DND-41 (cell line): ENCODE measurements at regions not wholly inside any gene's neighbourhood (a gene's known extent, or its start where the extent isn't known, plus 50 kb on each side); places are given as distances from the start of the nearest gene placed in this dataset.

ENCODE experiments used
- ATAC-seq: fragments of 200-7000 bp; cut with Tn5 transposase; 3 replicates; pipeline ENCODE4 v1.9.1; 2021; ENCODE audit warnings: low read depth; ENCODE audit not compliant: insufficient read depth
- DNase-seq: peaks from one replicate; pipeline ENCODE4 v3.0.0-alpha.2; 2020
- H2AFZ ChIP-seq: 2 replicates; pipeline ENCODE4 v1.6.0; 2012; ENCODE audit warnings: low read depth, low read length
- H3K27ac ChIP-seq: 2 replicates; pipeline ENCODE4 v1.5.1; 2012; ENCODE audit warnings: low read length, inconsistent platforms
- H3K27me3 ChIP-seq: fragments of 200-600 bp; sonication (generic); 2 replicates; pipeline ENCODE4 v1.6.0; 2012; ENCODE audit warnings: low read length, mild to moderate bottlenecking, inconsistent platforms; ENCODE audit not compliant: insufficient read depth, poor library complexity
- H3K36me3 ChIP-seq: 2 replicates; pipeline ENCODE4 v1.5.1; 2012; ENCODE audit warnings: low read length, inconsistent platforms; ENCODE audit not compliant: insufficient read depth
- H3K4me1 ChIP-seq: 2 replicates; pipeline ENCODE4 v1.5.1; 2012; ENCODE audit warnings: mild to moderate bottlenecking, low read length; ENCODE audit not compliant: insufficient read depth
- H3K4me2 ChIP-seq: 2 replicates; pipeline ENCODE4 v1.6.0; 2012; ENCODE audit warnings: mild to moderate bottlenecking, moderate library complexity, low read length, inconsistent platforms; ENCODE audit not compliant: insufficient read depth
- H3K4me3 ChIP-seq, 2 experiments: fragments of 200-600 bp in 1 of 2; shearing (Covaris generic) in 1 of 2; 2 replicates each; pipeline ENCODE4 v1.5.1; 2012 to 2016; ENCODE audit warnings: inconsistent platforms in 2 of 2, low read length in 2 of 2, mild to moderate bottlenecking in 2 of 2, low read depth in 1 of 2, moderate library complexity in 1 of 2
- H3K79me2 ChIP-seq: 2 replicates; pipeline ENCODE4 v1.6.0; 2012; ENCODE audit warnings: low read length, inconsistent platforms; ENCODE audit not compliant: insufficient read depth
- H3K9ac ChIP-seq: 2 replicates; pipeline ENCODE4 v1.6.0; 2012; ENCODE audit warnings: low read depth, mild to moderate bottlenecking, inconsistent platforms, low read length, moderate library complexity
- H3K9me3 ChIP-seq: 2 replicates; pipeline ENCODE4 v1.5.1; 2012; ENCODE audit warnings: low read length, moderate library complexity, mild to moderate bottlenecking, inconsistent platforms; ENCODE audit not compliant: insufficient read depth, severe bottlenecking
- H4K20me1 ChIP-seq: 2 replicates; pipeline ENCODE4 v1.6.0; 2012; ENCODE audit warnings: low read length; ENCODE audit not compliant: insufficient read depth
- CTCF ChIP-seq: IDR thresholded peaks from 2 replicates; pipeline ENCODE4 v1.5.1; 2012; ENCODE audit warnings: borderline replicate concordance, low read length, moderate library complexity, mild to moderate bottlenecking; ENCODE audit not compliant: poor library complexity, severe bottlenecking; ENCODE audit errors: extremely low read depth
- EZH2 ChIP-seq: IDR thresholded peaks from 3 replicates; pipeline ENCODE4 v1.6.1; 2012; ENCODE audit warnings: borderline replicate concordance, low read depth, mild to moderate bottlenecking, moderate library complexity, low read length, inconsistent platforms; ENCODE audit not compliant: severe bottlenecking

GRCh38 chr1:79613046-79613445 is 606.5 kb upstream of the ADGRL4 start:
- Histone ChIP-seq H4K20me1 (no peaks in the 10 kb centered on the region), H3K4me3 (no peak overlapping the region), H3K27me3 (no peaks in the 10 kb centered on the region), H2AFZ (no peak overlapping the region), H3K27ac (no peak overlapping the region), H3K36me3 (no peaks in the 10 kb centered on the region), H3K4me1 (no peaks in the 10 kb centered on the region), H3K9ac (no peak overlapping the region), H3K4me2 (no peak overlapping the region), H3K9me3 (no peaks in the 10 kb centered on the region), H3K79me2 (no peaks in the 10 kb centered on the region)
- ATAC-seq = no peak
- TF ChIP-seq CTCF (no peak), EZH2 (no peak)
- DNase-seq = no peak

GRCh38 chr1:79604490-79605198 is 598.1 kb upstream of the ADGRL4 start:
- ATAC-seq (no peak), DNase-seq (no peak)
- TF ChIP-seq CTCF = no peak
- H3K27ac ChIP-seq = no peak overlapping the region
- no peaks in the 10 kb centered on the region for H3K27me3 ChIP-seq
- H2AFZ ChIP-seq = no peak overlapping the region
- no peaks in the 10 kb centered on the region for H3K79me2 ChIP-seq
- no peaks in the 10 kb centered on the region for H3K9me3 ChIP-seq
- H3K36me3 ChIP-seq = no peaks in the 10 kb centered on the region
- no peak overlapping the region for H3K9ac ChIP-seq
- no peak overlapping the region for H3K4me3 ChIP-seq
- no peaks in the 10 kb centered on the region for H4K20me1 ChIP-seq
- no peaks in the 10 kb centered on the region for H3K4me1 ChIP-seq
- H3K4me2 ChIP-seq = no peak overlapping the region

GRCh38 chr1:79603843-79604242 is 597.3 kb upstream of the ADGRL4 start:
- H3K27me3 ChIP-seq = no peaks in the 10 kb centered on the region
- TF ChIP-seq EZH2 = no peak
- TF ChIP-seq CTCF = no peak
- DNase-seq (no peak), ATAC-seq (no peak)
- H3K9ac ChIP-seq = no peak overlapping the region
- no peaks in the 10 kb centered on the region for H3K36me3 ChIP-seq
- no peaks in the 10 kb centered on the region for H3K4me1 ChIP-seq
- H3K4me3 ChIP-seq = no peak overlapping the region
- no peaks in the 10 kb centered on the region for H3K9me3 ChIP-seq
- no peaks in the 10 kb centered on the region for H3K79me2 ChIP-seq
- no peak overlapping the region for H3K4me2 ChIP-seq
- H2AFZ ChIP-seq = no peak overlapping the region
- H3K27ac ChIP-seq = no peak overlapping the region
- H4K20me1 ChIP-seq = no peaks in the 10 kb centered on the region
